D721Med (cell line): ENCODE measurements at regions not wholly inside any gene's neighbourhood (a gene's known extent, or its start where the extent isn't known, plus 50 kb on each side); places are given as distances from the start of the nearest gene placed in this dataset.

Experiments
- DNase-seq: peaks from one replicate; pipeline ENCODE4 v3.0.0; 2011; ENCODE audit warnings: low spot score; ENCODE audit not compliant: insufficient read length
- FAIRE-seq: peaks from 2 replicates; lab custom pipeline; 2011; peaks lifted over from hg19 to GRCh38; lab: Jason Lieb, UNC
- CTCF ChIP-seq: IDR thresholded peaks from 2 replicates; pipeline ENCODE4 v1.5.1; 2012; ENCODE audit warnings: mild to moderate bottlenecking, control low read depth; ENCODE audit not compliant: insufficient read depth; ENCODE audit errors: missing control alignments

- TF ChIP-seq CTCF, result no peak
- FAIRE-seq (no peak), DNase-seq (no peak)
Measured at GRCh38 chr20:23178806-23179205, 92.7 kb upstream of the CD93 start.

GRCh38 chr20:23174821-23175220, 88.7 kb upstream of the CD93 start:
- FAIRE-seq, result no peak
- TF ChIP-seq CTCF, result no peak
- no peak for DNase-seq

- DNase-seq (no peak), FAIRE-seq (no peak)
- TF ChIP-seq CTCF, result no peak
Measured at GRCh38 chr20:23167431-23167830, 81.3 kb upstream of the CD93 start.

- TF ChIP-seq CTCF, result no peak
- FAIRE-seq, result no peak
- DNase-seq, result no peak
Measured at GRCh38 chr20:23166563-23166962, 80.4 kb upstream of the CD93 start.

- no peak for DNase-seq
- FAIRE-seq, result no peak
Measured at GRCh38 chr20:23165964-23166363, 79.8 kb upstream of the CD93 start.

GRCh38 chr20:23165307-23165750, 79.2 kb upstream of the CD93 start:
- no peak for DNase-seq
- FAIRE-seq, result no peak
- no peak for TF ChIP-seq CTCF

More at GRCh38 chr20:23165964-23166363, 79.8 kb upstream of the CD93 start:
- TF ChIP-seq CTCF, result no peak

GRCh38 chr20:23164176-23164601, 78.1 kb upstream of the CD93 start:
- FAIRE-seq, result no peak
- TF ChIP-seq CTCF, result no peak
- no peak for DNase-seq
